GM19438 (cell line): ENCODE measurements at regions not wholly inside any gene's neighbourhood (a gene's known extent, or its start where the extent isn't known, plus 50 kb on each side); places are given as distances from the start of the nearest gene placed in this dataset.

ENCODE experiments used
- ATAC-seq: cut with Tn5 transposase; IDR thresholded peaks from one replicate; pipeline ENCODE4 v1.9.1; 2021; ENCODE audit warnings: low read depth; ENCODE audit not compliant: unreplicated experiment

GRCh38 chr11:97354026-97354425 lies 964.2 kb downstream of the JRKL start:
- no peak for ATAC-seq

- ATAC-seq = no peak
These were observed 964.8 kb downstream of the JRKL start for GRCh38 chr11:97354576-97354975.

GRCh38 chr11:97355230-97355629 lies 965.4 kb downstream of the JRKL start:
- no peak for ATAC-seq

- ATAC-seq = no peak
These were observed 966.3 kb downstream of the JRKL start for GRCh38 chr11:97356144-97356543.

- no peak for ATAC-seq
These were observed 969.2 kb downstream of the JRKL start for GRCh38 chr11:97359016-97359415.

GRCh38 chr11:97361812-97362378 lies 972.1 kb downstream of the JRKL start:
- ATAC-seq = no peak

GRCh38 chr11:97363331-97363730 lies 973.5 kb downstream of the JRKL start:
- ATAC-seq = no peak

- no peak for ATAC-seq
These were observed 974.2 kb downstream of the JRKL start for GRCh38 chr11:97364047-97364446.

GRCh38 chr11:97367406-97368083 lies 977.7 kb downstream of the JRKL start:
- no peak for ATAC-seq

- no peak for ATAC-seq
These were observed 999.5 kb downstream of the JRKL start for GRCh38 chr11:97389270-97389669.

GRCh38 chr11:97398246-97398645 lies 1008.4 kb downstream of the JRKL start:
- ATAC-seq = no peak

GRCh38 chr11:97409141-97409540 lies 1019.3 kb downstream of the JRKL start:
- ATAC-seq = no peak

GRCh38 chr11:97414801-97415200 lies 1025.0 kb downstream of the JRKL start:
- ATAC-seq = no peak

GRCh38 chr11:97419729-97420128 lies 1029.9 kb downstream of the JRKL start:
- no peak for ATAC-seq

GRCh38 chr11:97428247-97428790 lies 1038.5 kb downstream of the JRKL start:
- no peak for ATAC-seq

GRCh38 chr11:97430877-97431276 lies 1041.1 kb downstream of the JRKL start:
- no peak for ATAC-seq

GRCh38 chr11:97432926-97433325 lies 1043.1 kb downstream of the JRKL start:
- no peak for ATAC-seq

GRCh38 chr11:97445561-97445960 lies 1055.7 kb downstream of the JRKL start:
- ATAC-seq = no peak

GRCh38 chr11:97451441-97451840 lies 1061.6 kb downstream of the JRKL start:
- ATAC-seq = no peak

- no peak for ATAC-seq
These were observed 1065.2 kb downstream of the JRKL start for GRCh38 chr11:97454988-97455387.

- no peak for ATAC-seq
These were observed 1070.3 kb downstream of the JRKL start for GRCh38 chr11:97460091-97460490.
